PC-9 (cell line): ENCODE measurements at regions not wholly inside any gene's neighbourhood (a gene's known extent, or its start where the extent isn't known, plus 50 kb on each side); places are given as distances from the start of the nearest gene placed in this dataset.

Experiments used
- BruUV-seq: library from RNA; stranded (reverse); fragments of 400-500 nt; replicated peaks from 2 replicates; lab custom pipeline; 2021; lab: Mats Ljungman, UMichigan
- CTCF ChIA-PET: fragments of 300-600 bp; sonication (Branson Sonifier 250); formaldehyde crosslinking; loops from one replicate; lab custom pipeline; 2022; ENCODE audit warnings: antibody characterized with exemption; lab: Charles Lee
- POLR2A ChIA-PET: fragments of 300-600 bp; sonication (Branson Sonifier 250); formaldehyde crosslinking; loops from one replicate; lab custom pipeline; 2022; ENCODE audit warnings: antibody characterized with exemption; ENCODE audit not compliant: unreplicated experiment; lab: Charles Lee
- DNase-seq, 2 experiments: peaks; one replicate each; pipeline versions ENCODE4 v3.0.0 to v3.0.0-alpha.2; 2015 to 2022; ENCODE audit warnings: mixed read lengths in 1 of 2
- H2AFZ ChIP-seq: fragments of 200-600 bp; sonication (generic); 2 replicates; pipeline ENCODE4 v1.8.1; 2017; ENCODE audit warnings: antibody characterized with exemption
- H3F3A ChIP-seq: fragments of 200-600 bp; sonication (generic); 2 replicates; pipeline ENCODE4 v1.8.1; 2017; ENCODE audit warnings: antibody characterized with exemption, mild to moderate bottlenecking, low read depth; ENCODE audit not compliant: insufficient read depth
- H3K27ac ChIP-seq: fragments of 200-600 bp; sonication (generic); 2 replicates; pipeline ENCODE4 v1.6.1; 2016; ENCODE audit warnings: mixed run types
- H3K27me3 ChIP-seq: fragments of 200-600 bp; sonication (generic); 2 replicates; pipeline ENCODE4 v1.6.1; 2016; ENCODE audit warnings: low read depth, mixed run types; ENCODE audit not compliant: insufficient read depth
- H3K36me3 ChIP-seq: fragments of 200-600 bp; sonication (generic); 2 replicates; pipeline ENCODE4 v1.6.1; 2016; ENCODE audit warnings: low read depth, mixed run types
- H3K4me1 ChIP-seq: fragments of 200-600 bp; sonication (generic); replicated peaks from 2 replicates; pipeline ENCODE4 v1.6.1; 2016; ENCODE audit warnings: mixed run types; ENCODE audit not compliant: insufficient read depth
- H3K4me2 ChIP-seq: fragments of 200-600 bp; sonication (generic); 2 replicates; pipeline ENCODE4 v1.6.1; 2017; ENCODE audit warnings: mixed run types
- H3K4me3 ChIP-seq: fragments of 200-600 bp; sonication (generic); 2 replicates; pipeline ENCODE4 v1.6.1; 2016; ENCODE audit warnings: mixed run types
- H3K79me2 ChIP-seq: fragments of 200-600 bp; sonication (generic); 2 replicates; pipeline ENCODE4 v1.6.1; 2017; ENCODE audit warnings: low read depth, mixed run types
- H3K9me2 ChIP-seq: fragments of 200-600 bp; sonication (generic); 2 replicates; pipeline ENCODE4 v1.8.1; 2017; ENCODE audit warnings: mild to moderate bottlenecking; ENCODE audit not compliant: insufficient read depth
- H3K9me3 ChIP-seq: fragments of 200-600 bp; sonication (generic); 2 replicates; pipeline ENCODE4 v1.8.1; 2016; ENCODE audit warnings: low read depth; ENCODE audit not compliant: insufficient read depth
- H4K20me1 ChIP-seq: fragments of 200-600 bp; sonication (generic); 2 replicates; pipeline ENCODE4 v1.8.1; 2017; ENCODE audit not compliant: insufficient read depth
- EZH2 ChIP-seq: fragments of 200-600 bp; sonication (generic); IDR thresholded peaks from 2 replicates; pipeline ENCODE4 v1.8.0; 2017; ENCODE audit warnings: antibody characterized with exemption, low read depth
- intact Hi-C: fragments of 100-400 bp; cut with micrococcal nuclease; formaldehyde crosslinking; loops from one replicate; pipeline ENCODE4 v1.10.0; 2022; ENCODE audit not compliant: unreplicated experiment
- TF ChIP-seq, protein P1 (sequence below): fragments of 200-600 bp; sonication (generic); conservative IDR thresholded peaks from 2 replicates; pipeline ENCODE4 v1.6.1; 2017; ENCODE audit warnings: mixed run types, antibody characterized with exemption, mild to moderate bottlenecking, moderate library complexity

DNA sequence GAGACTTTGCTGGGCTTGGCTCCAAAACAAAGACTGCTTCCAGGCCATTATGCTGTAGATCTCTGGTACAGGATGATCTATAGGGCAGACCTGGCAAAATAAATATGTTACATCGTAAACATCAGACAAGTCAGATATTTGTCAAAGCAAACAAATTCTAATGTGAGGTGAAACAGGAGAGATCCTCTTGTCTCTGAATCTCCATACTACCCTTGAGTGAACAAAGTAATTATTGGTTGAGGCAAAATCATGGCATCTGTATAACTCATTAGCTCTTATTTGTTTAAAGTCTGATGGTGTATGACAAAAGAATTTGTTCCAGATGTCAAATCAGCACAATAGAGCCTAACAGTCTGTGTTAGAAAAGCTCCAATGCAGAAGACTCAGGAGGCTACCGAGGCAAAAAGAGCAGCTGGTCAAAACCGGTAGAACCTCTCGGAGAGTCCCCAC lies 1291.5 kb downstream of the TYW1 start:
- no peak overlapping the region for H3K4me2 ChIP-seq
- no peak overlapping the region for H3K4me3 ChIP-seq
- no peaks in the 10 kb centered on the region for H3K9me3 ChIP-seq
- no peaks in the 10 kb centered on the region for H3K79me2 ChIP-seq
- intact Hi-C loops: no loop called here
- H2AFZ ChIP-seq: no peak overlapping the region
- H3K36me3 ChIP-seq: no peaks in the 10 kb centered on the region
- H3K27ac ChIP-seq: no peak overlapping the region
- no TSS peak for BruUV-seq
- TF ChIP-seq EZH2: no peak
- TF ChIP-seq, protein P1, sequence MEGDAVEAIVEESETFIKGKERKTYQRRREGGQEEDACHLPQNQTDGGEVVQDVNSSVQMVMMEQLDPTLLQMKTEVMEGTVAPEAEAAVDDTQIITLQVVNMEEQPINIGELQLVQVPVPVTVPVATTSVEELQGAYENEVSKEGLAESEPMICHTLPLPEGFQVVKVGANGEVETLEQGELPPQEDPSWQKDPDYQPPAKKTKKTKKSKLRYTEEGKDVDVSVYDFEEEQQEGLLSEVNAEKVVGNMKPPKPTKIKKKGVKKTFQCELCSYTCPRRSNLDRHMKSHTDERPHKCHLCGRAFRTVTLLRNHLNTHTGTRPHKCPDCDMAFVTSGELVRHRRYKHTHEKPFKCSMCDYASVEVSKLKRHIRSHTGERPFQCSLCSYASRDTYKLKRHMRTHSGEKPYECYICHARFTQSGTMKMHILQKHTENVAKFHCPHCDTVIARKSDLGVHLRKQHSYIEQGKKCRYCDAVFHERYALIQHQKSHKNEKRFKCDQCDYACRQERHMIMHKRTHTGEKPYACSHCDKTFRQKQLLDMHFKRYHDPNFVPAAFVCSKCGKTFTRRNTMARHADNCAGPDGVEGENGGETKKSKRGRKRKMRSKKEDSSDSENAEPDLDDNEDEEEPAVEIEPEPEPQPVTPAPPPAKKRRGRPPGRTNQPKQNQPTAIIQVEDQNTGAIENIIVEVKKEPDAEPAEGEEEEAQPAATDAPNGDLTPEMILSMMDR: no peak
- DNase-seq: no peak
- ChIA-PET CTCF (no interaction called here), POLR2A (no interaction called here)
- no peaks in the 10 kb centered on the region for H3K27me3 ChIP-seq
- no peaks in the 10 kb centered on the region for H4K20me1 ChIP-seq
- no peaks in the 10 kb centered on the region for H3F3A ChIP-seq
- H3K4me1 ChIP-seq: no peaks in the 10 kb centered on the region
- no peaks in the 10 kb centered on the region for H3K9me2 ChIP-seq

DNA sequence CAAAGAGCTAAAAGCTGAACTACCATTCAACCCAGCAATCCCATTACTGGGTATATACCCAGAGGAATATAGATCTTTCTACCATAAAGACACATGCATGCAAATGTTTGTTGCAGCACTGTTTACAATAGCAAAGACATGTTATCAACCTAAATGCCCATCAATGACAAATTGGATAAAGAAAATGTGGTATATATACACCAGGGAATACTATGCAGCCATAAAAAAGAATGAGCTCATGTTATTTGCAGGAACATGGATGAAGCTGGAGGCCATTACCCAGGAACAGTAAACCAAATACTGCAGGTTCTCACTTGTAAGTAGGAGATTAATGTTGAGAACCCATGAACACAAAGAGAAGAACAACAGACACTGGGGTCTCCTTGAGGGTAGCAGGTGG lies 1295.1 kb downstream of the TYW1 start:
- ChIA-PET CTCF (no interaction called here), POLR2A (no interaction called here)
- Histone ChIP-seq H3K4me3 (no peak overlapping the region), H3K9me3 (no peaks in the 10 kb centered on the region), H3K4me1 (no peaks in the 10 kb centered on the region), H3F3A (no peaks in the 10 kb centered on the region), H2AFZ (no peak overlapping the region), H3K27ac (no peak overlapping the region), H3K4me2 (no peak overlapping the region), H4K20me1 (no peaks in the 10 kb centered on the region), H3K79me2 (no peaks in the 10 kb centered on the region), H3K27me3 (no peaks in the 10 kb centered on the region), H3K9me2 (no peaks in the 10 kb centered on the region), H3K36me3 (no peaks in the 10 kb centered on the region)
- no peak for DNase-seq
- intact Hi-C loops: no loop called here
- TF ChIP-seq, protein P1: no peak
- TF ChIP-seq EZH2: no peak
- BruUV-seq: no TSS peak

DNA sequence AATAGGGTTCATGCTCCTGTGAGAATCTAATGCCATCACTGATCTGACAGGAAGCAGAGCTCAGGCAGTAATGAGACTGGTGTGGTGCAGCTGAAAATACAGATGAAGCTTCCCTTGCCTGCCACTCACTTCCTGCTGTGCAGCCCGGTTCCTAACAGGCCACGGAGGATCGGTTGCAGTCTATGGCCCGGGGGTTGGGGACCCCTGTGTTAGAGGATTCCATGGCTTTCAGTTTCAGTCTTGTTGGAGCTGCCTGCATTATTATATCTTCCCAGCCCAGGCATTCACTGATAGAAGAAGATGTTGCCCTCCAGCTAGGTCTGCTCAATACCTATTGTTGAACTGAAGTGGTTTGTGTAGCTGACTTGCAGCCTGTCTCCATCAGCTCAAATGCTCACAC lies 1298.8 kb downstream of the TYW1 start:
- Histone ChIP-seq H3K9me3 (no peaks in the 10 kb centered on the region), H3K4me1 (no peaks in the 10 kb centered on the region), H3K36me3 (no peaks in the 10 kb centered on the region), H3K27ac (no peak overlapping the region), H3K79me2 (no peaks in the 10 kb centered on the region), H3K4me3 (no peak overlapping the region), H3F3A (no peaks in the 10 kb centered on the region), H4K20me1 (no peaks in the 10 kb centered on the region), H3K27me3 (no peaks in the 10 kb centered on the region), H3K9me2 (no peaks in the 10 kb centered on the region), H3K4me2 (no peak overlapping the region), H2AFZ (no peak overlapping the region)
- DNase-seq: no peak
- ChIA-PET CTCF (no interaction called here), POLR2A (no interaction called here)
- no TSS peak for BruUV-seq
- intact Hi-C loops: no loop called here
- TF ChIP-seq EZH2: no peak
- TF ChIP-seq, protein P1: no peak
